ENCODE measurements at regions not wholly inside any gene's neighbourhood (a gene's known extent, or its start where the extent isn't known, plus 50 kb on each side); places are given as distances from the start of the nearest gene placed in this dataset.

DNA sequence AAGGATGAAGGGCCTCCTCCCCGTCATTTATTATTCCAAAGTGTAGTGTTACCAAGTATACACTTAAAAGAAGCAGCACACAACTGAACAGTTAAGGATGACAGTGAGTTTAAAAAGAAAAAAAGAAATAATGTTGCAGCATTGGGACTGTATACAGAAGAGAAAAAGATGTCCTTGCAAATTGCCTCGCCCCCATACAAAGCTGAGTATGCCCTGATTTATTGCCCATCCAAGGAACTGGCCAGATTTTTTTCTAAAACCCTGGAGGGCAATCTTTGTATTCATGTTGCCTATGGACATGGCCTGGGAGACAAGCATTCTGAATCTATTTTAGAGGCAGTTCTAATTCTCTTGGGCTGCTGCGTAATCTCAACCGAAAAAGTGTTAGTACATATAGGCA, 182.7 kb upstream of the NR4A3 start:
- ChIA-PET CTCF (no interaction called here), POLR2A (no interaction called here)
- H3K4me3 Mint-ChIP-seq = no peak overlapping the region
- DNase-seq (ENCODE audit: low spot score) = no peak
- H3K27ac Mint-ChIP-seq = no peak overlapping the region
- peaks cover 8% of the 10 kb centered on the region for H3K9me3 Mint-ChIP-seq
- no peak for ATAC-seq
- no peaks in the 10 kb centered on the region for H3K27me3 Mint-ChIP-seq (ENCODE audit: low read depth)
- TF ChIP-seq FOXK1 (CRISPR knock-in tag; IDR thresholded peaks at IDR 0.05) (no peak), ATF1 (CRISPR knock-in tag; IDR thresholded peaks at IDR 0.05) (no peak), SP1 (CRISPR knock-in tag; conservative IDR thresholded peaks at IDR 0.05) (no peak), MYBL2 (CRISPR knock-in tag; IDR thresholded peaks at IDR 0.05) (no peak)
- TF ChIP-seq, protein P1, sequence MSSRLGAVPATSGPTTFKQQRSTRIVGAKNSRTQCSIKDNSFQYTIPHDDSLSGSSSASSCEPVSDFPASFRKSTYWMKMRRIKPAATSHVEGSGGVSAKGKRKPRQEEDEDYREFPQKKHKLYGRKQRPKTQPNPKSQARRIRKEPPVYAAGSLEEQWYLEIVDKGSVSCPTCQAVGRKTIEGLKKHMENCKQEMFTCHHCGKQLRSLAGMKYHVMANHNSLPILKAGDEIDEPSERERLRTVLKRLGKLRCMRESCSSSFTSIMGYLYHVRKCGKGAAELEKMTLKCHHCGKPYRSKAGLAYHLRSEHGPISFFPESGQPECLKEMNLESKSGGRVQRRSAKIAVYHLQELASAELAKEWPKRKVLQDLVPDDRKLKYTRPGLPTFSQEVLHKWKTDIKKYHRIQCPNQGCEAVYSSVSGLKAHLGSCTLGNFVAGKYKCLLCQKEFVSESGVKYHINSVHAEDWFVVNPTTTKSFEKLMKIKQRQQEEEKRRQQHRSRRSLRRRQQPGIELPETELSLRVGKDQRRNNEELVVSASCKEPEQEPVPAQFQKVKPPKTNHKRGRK (CRISPR knock-in tag; IDR thresholded peaks at IDR 0.05; ENCODE audit: borderline replicate concordance) = no peak
- TF ChIP-seq, protein P2, sequence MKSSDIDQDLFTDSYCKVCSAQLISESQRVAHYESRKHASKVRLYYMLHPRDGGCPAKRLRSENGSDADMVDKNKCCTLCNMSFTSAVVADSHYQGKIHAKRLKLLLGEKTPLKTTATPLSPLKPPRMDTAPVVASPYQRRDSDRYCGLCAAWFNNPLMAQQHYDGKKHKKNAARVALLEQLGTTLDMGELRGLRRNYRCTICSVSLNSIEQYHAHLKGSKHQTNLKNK (CRISPR knock-in tag; IDR thresholded peaks at IDR 0.05) = no peak
- H3K4me1 Mint-ChIP-seq = no peaks in the 10 kb centered on the region
- peaks cover 8% of the 10 kb centered on the region for H3K36me3 Mint-ChIP-seq

DNA sequence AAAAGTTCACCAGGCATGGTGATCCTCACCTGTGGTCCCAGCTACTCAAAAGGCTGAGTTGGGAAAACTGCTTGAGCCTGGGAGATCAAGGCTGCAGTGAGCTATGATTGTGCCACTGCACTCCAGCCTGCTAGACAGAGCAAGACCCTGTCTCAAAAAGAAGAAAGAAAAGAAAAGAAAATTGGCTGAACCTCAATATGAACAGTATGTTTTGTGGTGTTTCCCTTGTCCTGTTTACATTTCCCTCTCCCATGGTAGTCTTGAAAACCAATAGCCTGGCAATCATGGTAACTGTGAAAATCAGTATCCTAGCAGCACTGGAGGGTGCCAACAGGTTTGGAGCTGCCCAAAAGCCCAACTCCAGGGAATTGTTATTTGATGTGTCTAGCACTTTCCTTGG, 174.1 kb upstream of the NR4A3 start:
- Mint-ChIP-seq H3K27ac (no peak overlapping the region), H3K9me3 (peaks cover 16% of the 10 kb centered on the region), H3K36me3 (0 out of 2 replicates have a peak, but pooled peaks cover 2% of the 10 kb centered on the region), H3K27me3 (ENCODE audit: low read depth) (no peaks in the 10 kb centered on the region), H3K4me1 (no peaks in the 10 kb centered on the region), H3K4me3 (no peak overlapping the region)
- ATAC-seq = no peak
- TF ChIP-seq FOXJ3 (CRISPR knock-in tag; IDR thresholded peaks at IDR 0.05; ENCODE audit: borderline replicate concordance) = no peak
- no peak for TF ChIP-seq NR2C2 (CRISPR knock-in tag; IDR thresholded peaks at IDR 0.05)
- no peak for TF ChIP-seq SMAD4 (CRISPR knock-in tag; IDR thresholded peaks at IDR 0.05)
- no peak for TF ChIP-seq FOXP1 (CRISPR knock-in tag; IDR thresholded peaks at IDR 0.05; ENCODE audit: borderline replicate concordance)
- TF ChIP-seq, protein P3, sequence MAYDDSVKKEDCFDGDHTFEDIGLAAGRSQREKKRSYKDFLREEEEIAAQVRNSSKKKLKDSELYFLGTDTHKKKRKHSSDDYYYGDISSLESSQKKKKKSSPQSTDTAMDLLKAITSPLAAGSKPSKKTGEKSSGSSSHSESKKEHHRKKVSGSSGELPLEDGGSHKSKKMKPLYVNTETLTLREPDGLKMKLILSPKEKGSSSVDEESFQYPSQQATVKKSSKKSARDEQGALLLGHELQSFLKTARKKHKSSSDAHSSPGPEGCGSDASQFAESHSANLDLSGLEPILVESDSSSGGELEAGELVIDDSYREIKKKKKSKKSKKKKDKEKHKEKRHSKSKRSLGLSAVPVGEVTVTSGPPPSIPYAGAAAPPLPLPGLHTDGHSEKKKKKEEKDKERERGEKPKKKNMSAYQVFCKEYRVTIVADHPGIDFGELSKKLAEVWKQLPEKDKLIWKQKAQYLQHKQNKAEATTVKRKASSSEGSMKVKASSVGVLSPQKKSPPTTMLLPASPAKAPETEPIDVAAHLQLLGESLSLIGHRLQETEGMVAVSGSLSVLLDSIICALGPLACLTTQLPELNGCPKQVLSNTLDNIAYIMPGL (CRISPR knock-in tag; IDR thresholded peaks at IDR 0.05) = no peak
- no peak for TF ChIP-seq JUN (CRISPR knock-in tag; IDR thresholded peaks at IDR 0.05)
- TF ChIP-seq GABPB1 (CRISPR knock-in tag; IDR thresholded peaks at IDR 0.05) = no peak
- no peak for TF ChIP-seq MYBL2 (CRISPR knock-in tag; IDR thresholded peaks at IDR 0.05)
- TF ChIP-seq ATF2 (CRISPR knock-in tag; IDR thresholded peaks at IDR 0.05; ENCODE audit: borderline replicate concordance, low read depth) = no peak
- TF ChIP-seq, protein P4, sequence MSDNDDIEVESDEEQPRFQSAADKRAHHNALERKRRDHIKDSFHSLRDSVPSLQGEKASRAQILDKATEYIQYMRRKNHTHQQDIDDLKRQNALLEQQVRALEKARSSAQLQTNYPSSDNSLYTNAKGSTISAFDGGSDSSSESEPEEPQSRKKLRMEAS (CRISPR knock-in tag; IDR thresholded peaks at IDR 0.05) = no peak
- no peak for TF ChIP-seq NR1H2 (CRISPR knock-in tag; IDR thresholded peaks at IDR 0.05)
- no peak for TF ChIP-seq ELF4 (CRISPR knock-in tag; IDR thresholded peaks at IDR 0.05; ENCODE audit: low read depth)
- TF ChIP-seq STAT6 (CRISPR knock-in tag; conservative IDR thresholded peaks at IDR 0.05; ENCODE audit: low read depth) = no peak
- TF ChIP-seq PRRX2 (CRISPR knock-in tag; IDR thresholded peaks at IDR 0.05) = no peak
- CTCF ChIA-PET = no interaction called here
- POLR2A ChIA-PET = no interaction called here
- DNase-seq (ENCODE audit: low spot score) = no peak

Data from WTC11 (cell line).